H1 (cell line): ENCODE measurements at regions not wholly inside any gene's neighbourhood (a gene's known extent, or its start where the extent isn't known, plus 50 kb on each side); places are given as distances from the start of the nearest gene placed in this dataset.
A peak's percentile ranks its signal among the peaks of the same experiment; 100 is the strongest.

Experiments used
- CTCF ChIA-PET: fragments of 300-600 bp; sonication (Branson Sonifier 250); formaldehyde crosslinking; loops from one replicate; lab custom pipeline; 2021; ENCODE audit not compliant: partially characterized antibody; lab: Charles Lee
- POLR2A ChIA-PET: fragments of 300-600 bp; sonication (Branson Sonifier 250); formaldehyde crosslinking; loops from one replicate; lab custom pipeline; 2021; ENCODE audit warnings: inconsistent platforms; ENCODE audit not compliant: partially characterized antibody; lab: Charles Lee
- DNase-seq, 2 experiments: peaks; one replicate each; pipeline versions ENCODE4 v3.0.0 to v3.0.0-alpha.2; 2010 to 2022; ENCODE audit warnings: low spot score in 2 of 2, low read depth in 1 of 2, mixed read lengths in 1 of 2
- FAIRE-seq: peaks from 2 replicates; lab custom pipeline; 2011; peaks lifted over from hg19 to GRCh38; lab: Jason Lieb, UNC
- H2AFZ ChIP-seq: 2 replicates; pipeline ENCODE4 v1.8.1; 2012; ENCODE audit warnings: low read length, inconsistent platforms
- H2AK5ac ChIP-seq: 2 replicates; pipeline ENCODE4 v1.6.1; 2013; ENCODE audit warnings: low read depth, low read length
- H2BK120ac ChIP-seq: replicated peaks from 2 replicates; pipeline ENCODE3; 2013; ENCODE audit warnings: low read depth, low read length, inconsistent platforms
- H2BK12ac ChIP-seq: 2 replicates; pipeline ENCODE4 v1.6.1; 2013; ENCODE audit warnings: low read depth, low read length
- H2BK15ac ChIP-seq: 2 replicates; pipeline ENCODE4 v1.6.1; 2013; ENCODE audit warnings: low read length
- H2BK20ac ChIP-seq: 2 replicates; pipeline ENCODE4 v1.6.1; 2013; ENCODE audit warnings: low read length
- H2BK5ac ChIP-seq: 2 replicates; pipeline ENCODE4 v1.6.1; 2013; ENCODE audit warnings: low read depth, low read length
- H3K14ac ChIP-seq: 2 replicates; pipeline ENCODE4 v1.6.1; 2013; ENCODE audit warnings: inconsistent platforms; ENCODE audit not compliant: insufficient read length
- H3K18ac ChIP-seq: 2 replicates; pipeline ENCODE4 v1.6.1; 2013; ENCODE audit warnings: low read length; ENCODE audit errors: extremely low read depth
- H3K23ac ChIP-seq: 2 replicates; pipeline ENCODE4 v1.6.1; 2013; ENCODE audit warnings: inconsistent platforms; ENCODE audit not compliant: insufficient read length
- H3K23me2 ChIP-seq: 2 replicates; pipeline ENCODE4 v1.6.1; 2013; ENCODE audit warnings: low read depth, low read length
- H3K27ac ChIP-seq: 2 replicates; pipeline ENCODE4 v1.6.1; 2011; ENCODE audit warnings: low read depth, low read length, inconsistent platforms
- H3K27me3 ChIP-seq, 4 experiments: replicated peaks in 1 of 4; 1 replicate in 1 of 4; 2 replicates in 3 of 4; pipeline versions ENCODE4 v1.6.1 to v1.8.1; 2011 to 2013; ENCODE audit warnings: low read length in 3 of 4, mild to moderate bottlenecking in 3 of 4, inconsistent platforms in 2 of 4, mixed read lengths in 2 of 4, moderate library complexity in 1 of 4; ENCODE audit not compliant: control insufficient read depth in 3 of 4, insufficient read depth in 3 of 4; ENCODE audit errors: extremely low read depth in 1 of 4
- H3K36me3 ChIP-seq, 4 experiments: 2 replicates each; pipeline versions ENCODE4 v1.6.1 to v1.8.1; 2011 to 2013; ENCODE audit warnings: mild to moderate bottlenecking in 4 of 4, low read length in 3 of 4, moderate library complexity in 2 of 4, control low read depth in 1 of 4, inconsistent platforms in 1 of 4; ENCODE audit not compliant: insufficient read depth in 4 of 4, control insufficient read depth in 2 of 4
- H3K4ac ChIP-seq: replicated peaks from 2 replicates; pipeline ENCODE3; 2013; ENCODE audit warnings: low read length, low read depth, mixed read lengths, inconsistent platforms; ENCODE audit not compliant: insufficient read length
- H3K4me1 ChIP-seq, 4 experiments: replicated peaks in 1 of 4; 1 replicate in 1 of 4; 2 replicates in 3 of 4; pipeline versions ENCODE4 v1.6.1 to v1.8.1; 2011 to 2013; ENCODE audit warnings: low read length in 3 of 4, inconsistent platforms in 2 of 4, mixed read lengths in 1 of 4; ENCODE audit not compliant: insufficient read depth in 4 of 4, control insufficient read depth in 3 of 4
- H3K4me2 ChIP-seq, 2 experiments: 2 replicates each; pipeline versions ENCODE4 v1.6.1 to v1.8.1; 2011 to 2013; ENCODE audit warnings: low read depth in 2 of 2, low read length in 2 of 2, control low read depth in 1 of 2, inconsistent platforms in 1 of 2, mild to moderate bottlenecking in 1 of 2; ENCODE audit not compliant: insufficient read depth in 1 of 2
- H3K4me3 ChIP-seq, 4 experiments: fragments of 200-600, 300-600 bp in 1 of 4; sonication (generic), shearing (Covaris generic), sonication (Bioruptor Twin) in 1 of 4; 2 replicates each; pipeline versions ENCODE4 v1.5.1 to v1.8.1; 2011 to 2016; ENCODE audit warnings: low read length in 4 of 4, low read depth in 3 of 4, control low read depth in 2 of 4, inconsistent platforms in 2 of 4, mild to moderate bottlenecking in 2 of 4, mixed read lengths in 1 of 4, moderate library complexity in 1 of 4; ENCODE audit not compliant: insufficient read depth in 2 of 4; ENCODE audit errors: extremely low read depth in 1 of 4
- H3K56ac ChIP-seq: replicated peaks from 2 replicates; pipeline ENCODE3; 2013; ENCODE audit warnings: low read depth, mild to moderate bottlenecking, mixed read lengths, low read length, inconsistent platforms; ENCODE audit not compliant: insufficient read length
- H3K79me1 ChIP-seq: 2 replicates; pipeline ENCODE4 v1.6.1; 2013; ENCODE audit warnings: low read depth, low read length, control low read depth
- H3K79me2 ChIP-seq, 2 experiments: 2 replicates each; pipeline versions ENCODE4 v1.6.1 to v1.8.1; 2012 to 2013; ENCODE audit warnings: low read length in 2 of 2, mild to moderate bottlenecking in 2 of 2, inconsistent platforms in 1 of 2; ENCODE audit not compliant: insufficient read depth in 2 of 2, control insufficient read depth in 1 of 2
- H3K9ac ChIP-seq, 4 experiments: replicated peaks in 1 of 4; 1 replicate in 1 of 4; 2 replicates in 3 of 4; pipeline versions ENCODE4 v1.6.1 to v1.8.1; 2011 to 2013; ENCODE audit warnings: low read depth in 3 of 4, low read length in 3 of 4, control low read depth in 2 of 4, mild to moderate bottlenecking in 2 of 4, moderate library complexity in 2 of 4, inconsistent platforms in 1 of 4; ENCODE audit errors: extremely low read depth in 1 of 4
- H3K9me3 ChIP-seq, 2 experiments: 2 replicates each; pipeline versions ENCODE4 v1.6.1 to v1.8.1; 2012 to 2013; ENCODE audit warnings: mild to moderate bottlenecking in 2 of 2, moderate library complexity in 2 of 2, control low read depth in 1 of 2, inconsistent platforms in 1 of 2, low read depth in 1 of 2, low read length in 1 of 2, mixed read lengths in 1 of 2; ENCODE audit not compliant: insufficient read depth in 2 of 2
- H4K20me1 ChIP-seq, 2 experiments: replicated peaks in 1 of 2; 2 replicates each; pipeline versions ENCODE3 to v1.8.1; 2011 to 2013; ENCODE audit warnings: inconsistent platforms in 2 of 2, low read length in 2 of 2, mild to moderate bottlenecking in 1 of 2; ENCODE audit not compliant: insufficient read depth in 2 of 2, control insufficient read depth in 1 of 2
- H4K5ac ChIP-seq: 2 replicates; pipeline ENCODE4 v1.6.1; 2013; ENCODE audit warnings: low read length, low read depth, mixed read lengths, inconsistent platforms; ENCODE audit not compliant: insufficient read length
- H4K8ac ChIP-seq: 2 replicates; pipeline ENCODE4 v1.8.0; 2013; ENCODE audit warnings: mild to moderate bottlenecking, moderate library complexity, low read length, inconsistent platforms; ENCODE audit not compliant: insufficient read depth; ENCODE audit errors: extremely low read depth
- H4K91ac ChIP-seq: replicated peaks from 2 replicates; pipeline ENCODE3; 2013; ENCODE audit warnings: low read length, mixed read lengths, inconsistent platforms; ENCODE audit not compliant: insufficient read length
- EP300 ChIP-seq, 2 experiments: IDR thresholded peaks; 1 replicate in 1 of 2; 2 replicates in 1 of 2; pipeline ENCODE4 v1.6.1; 2011 to 2012; ENCODE audit warnings: low read depth in 2 of 2, low read length in 2 of 2, mild to moderate bottlenecking in 2 of 2, borderline replicate concordance in 1 of 2, inconsistent platforms in 1 of 2, moderate library complexity in 1 of 2
- FOSL1 ChIP-seq: IDR thresholded peaks from 2 replicates; pipeline ENCODE4 v1.6.1; 2011; ENCODE audit warnings: mild to moderate bottlenecking, low read depth, low read length, moderate library complexity; ENCODE audit not compliant: insufficient read depth
- GABPA ChIP-seq: IDR thresholded peaks from 2 replicates; pipeline ENCODE4 v1.6.1; 2011; ENCODE audit warnings: mild to moderate bottlenecking, low read length, moderate library complexity, borderline replicate concordance; ENCODE audit not compliant: insufficient read depth
- GTF2F1 ChIP-seq: IDR thresholded peaks from 2 replicates; pipeline ENCODE4 v1.6.1; 2012; ENCODE audit warnings: low read depth, low read length, improper control_type of control experiment, borderline replicate concordance
- KDM4A ChIP-seq: IDR thresholded peaks from one replicate; pipeline ENCODE4 v1.7.1; 2012; ENCODE audit warnings: low read depth, mild to moderate bottlenecking, moderate library complexity, low read length, inconsistent platforms; ENCODE audit not compliant: severe bottlenecking
- SIRT6 ChIP-seq: IDR thresholded peaks from one replicate; pipeline ENCODE4 v1.7.1; 2012; ENCODE audit warnings: low read length, inconsistent platforms
- SIX5 ChIP-seq: IDR thresholded peaks from 2 replicates; pipeline ENCODE4 v1.6.1; 2011; ENCODE audit warnings: mild to moderate bottlenecking, low read depth, low read length
- SP4 ChIP-seq: IDR thresholded peaks from 2 replicates; pipeline ENCODE4 v1.6.1; 2012; ENCODE audit warnings: low read length, inconsistent platforms
- TCF12 ChIP-seq: IDR thresholded peaks from 2 replicates; pipeline ENCODE4 v1.6.1; 2011; ENCODE audit warnings: low read depth, mild to moderate bottlenecking, low read length
- TEAD4 ChIP-seq: IDR thresholded peaks from 2 replicates; pipeline ENCODE4 v1.6.1; 2012; ENCODE audit warnings: low read depth, low read length, inconsistent platforms, mixed read lengths
- YY1 ChIP-seq: IDR thresholded peaks from 2 replicates; pipeline ENCODE4 v1.6.1; 2011; ENCODE audit warnings: low read depth, mild to moderate bottlenecking, low read length
- WGBS, 2 experiments: shearing (Covaris generic) in 1 of 2; methylation state at CpG; one replicate each; pipeline versions ENCODE4 v1.1.6 to v1.1.7; 2013 to 2015; ENCODE audit warnings: low lambda C conversion rate in 2 of 2, mixed read lengths in 2 of 2, inconsistent platforms in 1 of 2, low coverage in 1 of 2, missing lambda C conversion rate in 1 of 2; ENCODE audit not compliant: insufficient replicate concordance in 2 of 2, insufficient coverage in 1 of 2, insufficient read length in 1 of 2; ENCODE audit errors: extremely low coverage in 1 of 2, missing lambda C conversion rate in 1 of 2; 5-methylcytosine and 5-hydroxymethylcytosine counted together
- TF ChIP-seq, protein P1 (sequence below): IDR thresholded peaks from 2 replicates; pipeline ENCODE4 v1.6.1; 2012; ENCODE audit warnings: low read length, inconsistent platforms
- TF ChIP-seq, protein P2 (sequence below): IDR thresholded peaks from 2 replicates; pipeline ENCODE4 v1.6.1; 2012; ENCODE audit warnings: inconsistent platforms

DNA sequence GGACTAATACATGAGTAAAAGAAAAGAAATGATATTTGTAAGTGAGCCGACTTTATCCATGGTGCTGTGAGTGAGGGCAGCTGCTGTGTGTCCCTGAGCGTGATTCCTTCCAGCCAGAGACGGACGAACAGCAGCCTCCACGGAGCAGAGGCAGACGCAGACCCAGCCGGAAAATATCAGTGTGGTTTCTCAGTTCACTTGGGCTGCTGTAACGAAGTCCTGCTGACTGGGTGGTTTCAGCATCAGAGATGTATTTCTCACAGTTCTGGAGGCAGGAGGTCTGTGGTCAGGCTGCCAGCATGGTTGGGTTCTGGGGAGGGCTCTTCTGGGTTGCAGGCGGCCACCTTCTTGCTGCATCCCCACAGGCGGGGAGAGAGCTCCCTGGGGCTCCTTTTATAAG lies 375.6 kb downstream of the GLRX3 start:
- peak overlapping the region; percentile 64; the same call in 1 of the 2 replicates for H4K8ac ChIP-seq
- TF ChIP-seq FOSL1 (no peak), GTF2F1 (no peak), GABPA (no peak), SIRT6 (no peak), KDM4A (no peak), EP300 (IDR thresholded peaks at IDR 0.05; ENCODE audit: borderline replicate concordance in 1 of 2, low read depth in 2 of 2, low read length in 2 of 2) (no peak), YY1 (no peak), SP4 (no peak), SIX5 (no peak), TEAD4 (no peak), TCF12 (no peak)
- TF ChIP-seq, protein P1, sequence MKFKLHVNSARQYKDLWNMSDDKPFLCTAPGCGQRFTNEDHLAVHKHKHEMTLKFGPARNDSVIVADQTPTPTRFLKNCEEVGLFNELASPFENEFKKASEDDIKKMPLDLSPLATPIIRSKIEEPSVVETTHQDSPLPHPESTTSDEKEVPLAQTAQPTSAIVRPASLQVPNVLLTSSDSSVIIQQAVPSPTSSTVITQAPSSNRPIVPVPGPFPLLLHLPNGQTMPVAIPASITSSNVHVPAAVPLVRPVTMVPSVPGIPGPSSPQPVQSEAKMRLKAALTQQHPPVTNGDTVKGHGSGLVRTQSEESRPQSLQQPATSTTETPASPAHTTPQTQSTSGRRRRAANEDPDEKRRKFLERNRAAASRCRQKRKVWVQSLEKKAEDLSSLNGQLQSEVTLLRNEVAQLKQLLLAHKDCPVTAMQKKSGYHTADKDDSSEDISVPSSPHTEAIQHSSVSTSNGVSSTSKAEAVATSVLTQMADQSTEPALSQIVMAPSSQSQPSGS: no peak
- TF ChIP-seq, protein P2, sequence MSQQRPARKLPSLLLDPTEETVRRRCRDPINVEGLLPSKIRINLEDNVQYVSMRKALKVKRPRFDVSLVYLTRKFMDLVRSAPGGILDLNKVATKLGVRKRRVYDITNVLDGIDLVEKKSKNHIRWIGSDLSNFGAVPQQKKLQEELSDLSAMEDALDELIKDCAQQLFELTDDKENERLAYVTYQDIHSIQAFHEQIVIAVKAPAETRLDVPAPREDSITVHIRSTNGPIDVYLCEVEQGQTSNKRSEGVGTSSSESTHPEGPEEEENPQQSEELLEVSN: no peak

More for the DNA sequence above, 375.6 kb downstream of the GLRX3 start:
- no peak for FAIRE-seq
- no peak overlapping the region for H2BK20ac ChIP-seq
- no peaks in the 10 kb centered on the region for H3K79me1 ChIP-seq
- no peak overlapping the region for H3K4me3 ChIP-seq
- H4K5ac ChIP-seq: no peak overlapping the region
- no peak overlapping the region for H3K14ac ChIP-seq
- H3K4me2 ChIP-seq: no peak overlapping the region
- H3K23ac ChIP-seq: no peak overlapping the region
- H3K27ac ChIP-seq: no peak overlapping the region
- H4K91ac ChIP-seq: no peak overlapping the region
- ChIA-PET POLR2A (no interaction called here), CTCF (interaction anchor here (0.8 kb wide), 1 partner anchor 9 kb away, joined by 3 read pairs; no protein-coding TSS in a partner anchor)
- no peak overlapping the region for H3K18ac ChIP-seq
- H2AFZ ChIP-seq: no peak overlapping the region
- H3K4me1 ChIP-seq: no peaks in the 10 kb centered on the region
- no peak overlapping the region for H2BK15ac ChIP-seq
- H2AK5ac ChIP-seq: no peak overlapping the region
- no peaks in the 10 kb centered on the region for H3K23me2 ChIP-seq
- H3K79me2 ChIP-seq: no peaks in the 10 kb centered on the region
- no peak overlapping the region for H3K9ac ChIP-seq
- no peak overlapping the region for H3K56ac ChIP-seq
- H2BK12ac ChIP-seq: no peak overlapping the region
- H3K9me3 ChIP-seq: no peaks in the 10 kb centered on the region
- WGBS, 2 experiments: 86% methylated on average over 9 of the region's 10 CpGs; no CpG with 5 or more reads in 1 of the 2 experiments
- DNase-seq: no peak
- H2BK120ac ChIP-seq: no peak overlapping the region
- H4K20me1 ChIP-seq: peaks cover 0 to 1% of the 10 kb centered on the region in 2 experiments
- no peak overlapping the region for H3K4ac ChIP-seq
- H3K36me3 ChIP-seq: no peaks in the 10 kb centered on the region
- H2BK5ac ChIP-seq: no peak overlapping the region
- no peaks in the 10 kb centered on the region for H3K27me3 ChIP-seq
